GM18526 (cell line): ENCODE measurements at regions not wholly inside any gene's neighbourhood (a gene's known extent, or its start where the extent isn't known, plus 50 kb on each side); places are given as distances from the start of the nearest gene placed in this dataset.

Experiments
- POLR2A ChIP-seq: IDR thresholded peaks from 3 replicates; pipeline ENCODE4 v1.6.1; 2011; ENCODE audit not compliant: insufficient read length; ENCODE audit errors: extremely low read depth

DNA sequence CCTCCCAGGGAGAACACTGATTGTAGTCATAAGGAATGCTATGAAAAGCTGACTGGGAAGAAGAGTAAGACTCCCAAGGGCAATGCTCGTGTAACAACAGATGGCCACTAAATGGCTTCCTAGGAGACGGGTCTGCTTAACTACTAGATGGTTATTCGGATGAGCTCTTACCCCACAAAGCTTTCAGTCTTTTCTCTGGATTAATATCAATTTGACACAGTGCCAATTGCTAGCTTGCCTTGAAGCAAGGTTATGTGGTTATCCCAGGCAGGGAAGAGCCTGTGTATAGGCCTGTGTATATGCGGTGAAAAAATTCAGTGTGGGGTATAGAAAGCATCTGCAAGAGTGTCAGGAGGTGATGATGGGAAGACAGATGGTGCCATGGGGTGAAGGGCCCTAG lies 86.4 kb upstream of the NOX3 start:
- TF ChIP-seq POLR2A, result no peak

DNA sequence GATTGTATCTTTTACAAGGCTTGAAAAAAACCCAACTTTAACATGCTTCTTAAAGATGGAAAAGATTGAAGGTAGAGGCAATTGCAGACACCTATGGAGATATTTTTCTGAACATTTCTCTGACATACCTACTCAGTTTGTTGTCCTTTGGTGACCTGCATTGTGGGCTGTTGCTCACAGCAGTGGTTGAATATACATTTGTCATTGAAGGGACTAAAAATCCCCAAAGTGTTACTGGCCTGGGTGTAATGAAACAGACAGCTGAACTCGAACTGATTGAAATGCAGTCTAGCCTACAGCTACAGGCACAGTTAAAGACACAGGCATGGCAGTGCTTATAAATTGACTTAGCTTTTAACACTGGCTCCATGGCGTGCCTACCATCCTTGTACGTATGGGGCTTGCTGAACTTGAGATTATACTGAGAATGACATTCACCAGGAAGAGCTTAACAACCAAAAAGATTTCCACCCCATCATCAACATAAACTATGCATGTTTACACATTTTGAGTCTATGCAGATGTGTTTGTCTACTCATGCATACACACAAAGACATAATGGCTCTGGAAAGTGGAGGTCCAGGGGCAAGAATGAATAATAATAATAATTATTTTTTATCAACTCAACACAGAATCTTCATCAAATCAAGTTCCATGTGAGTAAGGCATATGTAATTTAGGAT lies 83.2 kb upstream of the NOX3 start:
- no peak for TF ChIP-seq POLR2A

DNA sequence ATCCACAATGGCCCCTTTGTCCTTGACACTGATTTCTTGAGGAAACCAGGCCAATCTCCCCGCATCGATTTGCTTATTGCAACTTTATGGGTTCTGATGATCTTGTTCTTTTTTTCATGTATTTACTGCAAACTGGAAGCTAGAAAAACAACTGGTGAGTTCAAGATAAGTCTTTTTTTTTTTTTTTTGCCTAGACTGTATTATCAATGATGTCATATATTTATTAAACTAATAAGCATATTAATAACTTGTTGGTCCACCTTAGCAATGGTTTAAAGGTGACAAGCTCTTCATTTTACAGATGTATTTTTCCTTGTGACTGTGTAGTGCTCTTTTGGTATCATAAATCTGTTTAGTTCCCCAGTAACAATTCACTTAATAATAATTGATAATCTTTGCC lies 79.0 kb upstream of the NOX3 start:
- TF ChIP-seq POLR2A, result no peak

DNA sequence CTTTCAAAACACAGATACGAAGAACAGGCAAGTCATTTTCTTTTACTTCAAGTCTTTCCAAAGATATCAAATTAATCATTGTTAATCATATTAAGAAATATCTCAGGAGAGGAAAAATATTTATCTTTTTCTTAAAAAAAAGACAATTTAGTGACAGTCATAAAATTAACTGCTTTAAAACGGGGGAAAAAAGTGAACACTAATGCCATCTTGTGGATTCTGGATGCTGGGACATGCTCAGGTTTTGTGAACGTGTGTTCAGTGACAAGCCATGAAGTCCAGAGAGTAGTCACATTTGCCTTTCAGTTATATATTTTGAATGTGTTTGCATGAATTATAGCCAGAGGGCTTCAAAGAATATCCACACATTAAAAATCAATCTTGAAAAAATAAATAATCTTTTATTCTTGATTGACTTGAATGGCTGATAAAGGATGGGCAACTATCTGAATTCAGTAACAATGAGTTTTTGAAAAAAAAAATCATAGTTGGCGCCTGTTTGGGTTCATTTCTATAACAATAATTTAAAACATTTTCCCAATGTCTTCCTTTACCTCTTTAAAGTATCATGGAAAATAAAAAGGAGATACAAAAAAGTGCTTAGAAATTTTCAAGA lies 74.7 kb upstream of the NOX3 start:
- no peak for TF ChIP-seq POLR2A

DNA sequence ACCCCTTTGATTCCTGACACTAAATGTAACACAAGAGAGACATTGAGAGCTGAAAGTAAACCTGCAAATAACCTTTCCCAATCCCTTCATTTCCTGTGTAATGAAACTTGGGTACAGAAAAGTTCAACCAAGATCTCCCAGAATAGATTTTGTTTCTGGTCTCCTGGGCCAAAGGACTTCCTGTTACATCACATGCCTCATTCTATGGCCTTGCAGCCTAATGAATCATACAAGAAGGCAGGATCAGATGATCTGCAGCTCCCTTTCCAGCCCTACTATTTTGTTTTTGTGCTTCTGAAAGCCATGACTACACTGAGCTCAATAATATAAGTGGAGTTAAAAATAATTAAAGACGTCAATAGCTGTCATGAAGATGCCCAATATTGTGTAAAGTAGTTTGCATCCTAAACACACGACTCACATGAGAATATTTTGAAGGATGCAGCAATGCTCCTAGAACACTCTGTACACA lies 73.4 kb upstream of the NOX3 start:
- TF ChIP-seq POLR2A, result no peak

DNA sequence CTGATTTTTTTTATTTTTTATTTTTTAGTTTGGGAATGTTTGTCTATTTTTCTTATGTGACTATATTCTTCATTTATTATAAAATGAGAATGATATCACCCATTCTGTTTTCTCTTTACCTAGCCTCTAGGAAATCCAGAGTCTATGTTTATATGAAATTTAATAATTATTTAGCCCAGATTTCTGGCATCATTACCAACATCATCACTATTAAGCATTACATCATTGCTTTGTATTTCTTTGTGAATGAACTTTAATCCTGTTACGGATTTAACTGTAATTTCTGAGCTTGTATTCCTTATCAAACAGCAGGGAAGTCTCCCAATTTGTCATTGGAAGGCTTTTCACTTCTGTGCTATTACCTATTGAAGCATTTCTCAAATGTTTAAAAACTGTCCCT lies 72.7 kb upstream of the NOX3 start:
- TF ChIP-seq POLR2A, result no peak

DNA sequence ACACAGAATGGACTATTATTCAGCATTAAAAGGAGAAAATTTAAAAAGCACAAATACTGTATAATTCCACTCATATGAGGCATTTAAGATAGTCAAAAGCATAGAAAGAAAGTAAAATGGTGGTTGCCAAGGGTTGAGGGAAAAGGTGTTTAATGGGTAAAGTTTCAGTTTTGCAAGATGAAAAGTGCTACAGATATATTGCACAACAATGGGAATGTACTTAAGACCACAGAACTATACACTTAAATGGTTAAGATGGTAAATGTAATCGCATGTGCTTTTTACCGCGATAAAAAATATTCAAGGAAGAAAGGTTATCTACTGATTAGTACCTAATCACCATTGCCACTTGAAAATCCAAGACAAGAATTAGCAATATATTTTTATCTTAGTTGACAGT lies 71.8 kb upstream of the NOX3 start:
- TF ChIP-seq POLR2A, result no peak

DNA sequence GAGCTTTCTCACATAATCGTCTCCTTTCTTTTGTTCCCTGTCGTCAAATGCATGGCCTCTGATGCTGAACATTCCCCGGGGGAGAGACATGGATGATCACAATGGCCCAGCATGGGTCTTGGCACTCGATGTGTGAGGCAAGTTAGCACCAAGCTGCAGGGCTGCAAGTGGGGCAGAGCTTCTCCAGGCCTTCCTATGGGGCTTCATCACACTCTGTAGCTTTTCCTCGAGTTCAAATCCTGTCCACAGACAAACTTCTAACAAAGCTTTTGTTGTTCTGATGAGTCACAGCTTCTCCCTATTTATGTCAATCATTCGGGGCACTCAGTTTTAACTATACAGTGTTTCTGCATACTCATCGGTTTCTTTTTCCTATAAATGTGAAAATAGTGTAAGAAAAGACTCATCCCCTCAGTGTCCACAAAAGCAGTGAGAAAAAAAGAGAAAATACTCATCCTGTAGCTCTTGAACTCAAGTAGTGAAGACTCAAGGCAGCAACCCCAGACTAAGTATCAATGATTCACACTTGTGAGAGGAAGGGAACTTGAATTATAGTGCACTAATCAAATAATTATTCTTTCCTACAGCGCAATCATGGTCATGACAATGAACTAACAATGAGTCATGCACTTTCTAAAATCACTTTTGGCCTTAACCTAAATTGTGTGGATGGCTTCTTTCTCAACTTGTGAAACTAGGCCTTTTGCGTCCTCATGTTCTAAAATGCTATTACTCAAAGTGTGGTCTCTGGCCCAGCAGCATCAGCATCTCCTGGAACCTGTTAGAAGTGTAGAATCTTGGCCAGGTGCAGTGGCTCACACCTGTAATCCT lies 68.4 kb upstream of the NOX3 start:
- no peak for TF ChIP-seq POLR2A

DNA sequence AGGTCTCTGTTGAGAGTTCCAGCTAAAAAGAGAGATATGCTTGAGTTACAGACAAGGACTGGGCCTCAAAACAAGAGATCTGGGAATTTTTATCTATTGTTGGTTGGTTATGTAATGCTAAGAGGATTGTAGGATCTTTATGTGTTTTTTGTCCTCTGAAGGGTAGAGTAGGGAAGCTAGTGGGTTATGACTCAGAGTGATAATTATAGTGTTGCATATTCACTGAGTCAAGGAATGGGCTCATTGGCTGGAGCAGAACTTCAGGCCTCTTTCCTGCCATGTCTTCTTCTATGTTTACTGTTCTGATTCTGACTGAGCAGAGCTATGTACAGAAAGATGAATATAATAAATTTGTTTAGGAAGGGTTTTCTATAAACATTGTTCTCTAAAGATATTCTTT lies 66.1 kb upstream of the NOX3 start:
- TF ChIP-seq POLR2A, result no peak

DNA sequence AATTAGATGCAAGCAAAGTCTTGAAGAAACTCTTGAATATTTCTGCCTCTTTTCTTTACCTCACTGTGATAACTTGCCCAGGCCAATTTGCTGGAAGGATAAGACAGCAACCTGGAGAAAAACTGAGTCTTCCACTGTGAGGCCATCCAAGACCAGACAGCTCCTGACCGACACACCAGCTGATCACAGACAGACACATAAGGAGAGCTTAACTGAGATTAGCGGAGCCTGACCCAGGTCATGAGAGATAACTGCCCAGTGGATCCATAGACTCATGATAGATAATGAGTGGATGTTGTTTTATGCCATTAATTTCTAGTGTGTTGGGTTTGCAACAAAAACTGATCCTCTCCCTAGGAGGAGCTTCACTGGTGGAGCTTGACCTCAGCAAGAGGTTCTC lies 64.4 kb upstream of the NOX3 start:
- no peak for TF ChIP-seq POLR2A

DNA sequence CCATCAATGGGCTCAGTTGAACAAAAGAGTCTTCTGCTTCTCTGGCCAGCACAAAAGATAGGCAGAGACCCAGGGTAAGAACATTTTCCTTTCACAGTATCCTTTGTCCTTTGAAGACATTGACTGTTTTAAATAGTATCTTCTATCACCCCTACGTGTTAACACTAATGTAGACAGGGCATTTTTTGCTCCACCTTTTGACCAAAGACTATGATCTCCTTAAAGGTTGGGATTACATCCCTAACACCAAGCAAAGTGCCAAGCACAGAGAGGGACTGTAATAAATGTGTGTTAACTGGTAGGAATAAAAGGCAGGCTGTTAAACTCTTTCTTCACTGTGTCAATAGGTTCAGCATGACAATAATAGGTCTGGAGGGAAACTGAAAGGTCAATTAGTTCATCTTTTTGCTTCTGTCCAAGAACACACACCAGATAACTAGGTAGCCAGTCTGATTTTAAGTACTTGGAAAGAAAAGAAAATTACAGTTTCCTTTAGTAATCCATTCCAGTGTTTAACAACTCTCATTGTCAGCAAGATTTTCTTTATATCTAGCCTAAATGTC lies 63.6 kb upstream of the NOX3 start:
- no peak for TF ChIP-seq POLR2A

DNA sequence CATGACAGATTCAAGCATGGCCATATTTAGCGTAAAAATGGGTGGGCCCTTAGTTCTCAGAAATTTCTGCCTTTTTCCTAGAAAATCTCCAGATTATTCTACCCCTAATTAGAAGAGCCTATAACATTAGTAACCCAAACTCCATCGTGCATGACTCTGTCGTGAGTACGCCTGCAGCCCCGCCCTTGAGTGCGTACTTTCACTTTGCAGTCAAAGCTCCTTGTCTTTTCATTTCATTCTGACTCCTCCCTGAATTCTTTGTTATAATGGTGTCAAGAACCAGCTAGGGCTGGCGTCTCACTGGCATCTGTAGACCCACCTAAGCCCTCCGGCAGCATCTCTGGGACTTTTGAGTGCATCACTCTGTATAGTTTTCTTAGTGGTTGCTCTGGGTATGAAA lies 61.7 kb upstream of the NOX3 start:
- TF ChIP-seq POLR2A, result no peak

DNA sequence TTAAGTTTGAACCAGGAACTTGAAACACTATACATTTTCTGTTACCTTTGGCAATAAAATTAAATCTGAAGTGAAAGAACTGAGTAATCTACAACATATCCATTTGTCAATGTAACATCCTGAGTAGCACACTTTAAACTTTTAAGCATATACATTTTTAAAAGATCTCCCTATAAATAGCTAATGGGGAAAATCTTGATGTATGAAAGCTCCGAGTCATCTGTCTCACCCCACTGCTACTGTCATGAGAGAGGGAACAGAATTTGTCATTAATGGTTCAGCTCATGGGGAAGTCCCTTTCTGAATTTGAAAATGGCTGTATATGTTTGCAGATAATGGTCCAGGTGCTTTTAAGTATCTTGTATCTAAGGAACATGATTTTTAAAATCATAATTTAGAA lies 55.2 kb upstream of the NOX3 start:
- no peak for TF ChIP-seq POLR2A

DNA sequence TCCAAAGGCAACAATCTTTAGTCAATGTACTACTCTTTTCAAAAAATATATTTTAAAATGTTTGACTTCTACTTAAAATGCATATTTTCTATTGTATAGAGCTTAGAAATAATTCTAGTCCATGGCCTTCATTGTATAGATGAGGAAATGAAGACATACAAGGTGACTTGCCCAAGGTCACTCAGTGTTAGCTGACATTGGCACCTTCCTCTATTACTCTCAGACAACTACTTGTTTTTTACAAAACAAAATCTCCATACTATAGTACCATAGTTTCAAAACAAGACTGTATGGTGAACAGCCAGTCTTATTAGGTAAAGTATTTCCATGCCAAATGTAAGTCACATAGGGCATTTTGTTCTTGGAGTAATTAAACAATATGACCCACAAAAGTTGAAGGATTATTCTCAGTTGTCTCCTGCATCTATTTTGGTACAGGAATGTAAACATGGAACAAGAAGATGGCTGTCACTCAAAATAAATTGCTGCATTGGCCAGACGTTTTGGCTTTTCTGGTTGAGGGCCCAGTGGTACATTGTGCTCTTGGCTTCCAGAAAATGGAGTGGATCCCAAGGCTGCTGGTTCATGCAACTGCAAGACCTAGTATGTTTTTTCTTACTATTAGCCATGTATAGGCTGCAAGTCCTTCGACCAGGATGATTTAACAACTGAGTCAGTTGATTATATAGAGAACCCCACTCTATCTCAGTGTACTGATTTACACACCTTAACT lies 54.3 kb upstream of the NOX3 start:
- no peak for TF ChIP-seq POLR2A

DNA sequence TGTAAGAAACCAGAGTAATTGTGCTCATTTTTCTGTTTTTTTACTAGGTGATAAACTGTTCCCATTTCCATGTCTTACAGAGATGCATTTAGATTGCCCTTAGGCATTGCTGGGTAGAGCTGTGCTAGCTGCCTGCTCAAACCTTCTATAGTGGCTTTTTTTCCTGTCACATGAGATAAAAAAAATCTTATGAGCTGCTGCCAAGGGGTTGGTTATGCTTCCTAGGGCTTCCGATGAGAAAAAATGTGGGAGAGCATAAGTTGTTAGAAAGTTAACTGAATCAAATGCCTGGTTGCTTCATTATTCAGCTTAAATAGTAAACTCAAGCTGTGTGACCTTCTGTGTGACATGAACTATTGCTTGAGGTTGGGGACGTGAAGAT lies 50.0 kb upstream of the NOX3 start:
- TF ChIP-seq POLR2A, result no peak
